Activated naive CD4-positive, alpha-beta T cell (primary cell): ENCODE measurements at regions not wholly inside any gene's neighbourhood (a gene's known extent, or its start where the extent isn't known, plus 50 kb on each side); places are given as distances from the start of the nearest gene placed in this dataset.
"Not testable (repeated sequence)": the region's sequence is repeated elsewhere in the genome, so short reads cannot be mapped to it uniquely, and the experiment has no call there.

ENCODE experiments used
- DNase-seq, 4 experiments: peaks; one replicate each; lab custom pipeline; 2025; lab: John Stamatoyannopoulos, UW

DNA sequence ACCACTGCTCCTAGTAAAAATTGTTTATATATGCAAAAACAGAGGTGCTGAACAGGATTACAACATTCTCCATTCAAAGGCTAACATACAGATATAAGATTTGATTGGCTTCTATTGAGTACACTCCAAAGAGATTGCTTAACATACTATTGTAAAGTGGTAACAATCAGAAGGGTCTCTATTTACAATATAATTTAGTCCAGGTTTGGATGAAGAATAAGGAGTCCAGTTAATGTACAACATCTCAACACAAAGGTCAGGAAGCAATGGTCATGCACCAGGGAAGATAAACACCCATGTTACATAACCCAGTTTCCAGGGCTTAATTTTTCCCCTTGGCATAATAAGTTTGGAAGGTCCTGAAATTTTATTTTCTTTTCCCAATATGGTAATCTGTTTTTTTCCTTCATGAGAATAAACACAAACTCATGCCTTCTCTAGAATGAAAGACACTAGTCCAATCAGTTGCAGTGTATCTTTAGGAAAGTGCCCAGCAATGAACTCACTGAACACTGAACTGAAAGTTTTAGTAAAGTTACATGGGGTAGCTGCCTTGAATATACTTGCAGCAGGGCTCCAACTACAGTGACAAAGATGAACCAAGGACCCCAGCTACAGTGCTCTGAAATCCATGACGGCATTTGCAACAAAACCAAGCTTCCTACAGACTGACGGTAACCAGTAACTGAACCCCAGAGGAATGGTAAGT lies 255.3 kb upstream of the GJE1 start:
- DNase-seq: no peak

- DNase-seq: no peak
These were observed 257.7 kb upstream of the GJE1 start for GRCh38 chr6:141874930-141875602.

- not testable (repeated sequence) for DNase-seq
These were observed 263.2 kb upstream of the GJE1 start for GRCh38 chr6:141869509-141869908.

GRCh38 chr6:141867767-141868166 lies 265.0 kb upstream of the GJE1 start:
- no peak for DNase-seq

GRCh38 chr6:141866731-141867497 lies 265.8 kb upstream of the GJE1 start:
- DNase-seq: no peak

- DNase-seq: no peak
These were observed 281.7 kb upstream of the GJE1 start for GRCh38 chr6:141851063-141851462.

DNA sequence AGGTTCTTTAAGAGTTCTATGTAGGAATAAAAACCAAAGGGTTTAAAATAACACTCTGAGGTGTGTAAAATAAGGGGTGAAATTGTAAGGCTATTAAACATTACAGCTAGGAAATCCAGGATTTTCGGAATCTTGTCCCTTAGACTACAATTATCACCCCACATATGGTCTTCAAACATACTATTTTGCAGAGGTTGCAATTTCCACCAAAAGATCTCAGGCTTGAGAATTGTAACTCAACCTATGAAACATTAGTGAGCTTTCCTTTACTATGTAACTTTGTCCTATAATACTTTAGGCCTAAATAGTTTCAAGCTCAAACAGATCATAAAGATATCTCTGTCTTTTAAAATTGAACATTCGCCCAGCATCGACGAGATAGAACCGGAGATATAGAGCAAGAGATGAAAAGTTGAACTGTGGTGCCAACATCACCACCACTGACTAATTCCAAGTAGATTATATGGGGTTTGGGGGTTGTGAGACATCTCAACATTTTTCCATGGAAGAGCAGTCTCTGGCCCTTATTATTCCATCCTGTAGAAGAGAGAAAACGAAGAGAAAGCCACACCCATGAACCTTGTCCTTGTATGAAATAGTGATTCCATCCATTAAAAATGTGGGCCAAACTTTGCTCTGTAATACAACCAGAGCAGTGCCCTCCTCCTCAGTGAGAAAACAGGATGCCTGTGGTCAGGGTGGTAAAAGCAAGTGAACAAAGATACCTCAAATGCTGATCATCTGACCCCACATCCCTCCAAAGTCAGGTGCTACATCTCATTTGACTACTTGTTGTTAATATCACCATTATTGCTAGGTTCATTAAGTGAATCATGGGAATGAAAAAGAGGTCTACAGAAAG lies 284.5 kb upstream of the GJE1 start:
- no peak for DNase-seq

DNA sequence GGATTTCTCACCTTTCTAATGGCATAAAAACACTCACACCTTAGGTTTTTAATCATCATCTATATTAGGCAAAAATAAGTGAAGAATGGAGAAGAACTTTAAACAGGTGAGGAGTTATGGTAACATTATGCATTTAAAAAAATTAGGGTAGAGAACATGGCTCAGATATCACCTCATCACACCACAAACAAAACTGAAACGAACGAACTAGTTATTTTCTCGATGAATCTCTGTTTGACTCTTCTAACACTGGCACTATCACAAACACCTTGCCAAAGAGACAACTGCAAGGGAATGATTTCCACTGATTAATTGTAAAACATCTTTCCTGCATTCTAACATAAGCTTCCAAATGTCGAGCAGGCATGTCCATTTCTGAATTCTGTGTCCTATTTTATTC lies 286.1 kb upstream of the GJE1 start:
- no peak for DNase-seq

DNA sequence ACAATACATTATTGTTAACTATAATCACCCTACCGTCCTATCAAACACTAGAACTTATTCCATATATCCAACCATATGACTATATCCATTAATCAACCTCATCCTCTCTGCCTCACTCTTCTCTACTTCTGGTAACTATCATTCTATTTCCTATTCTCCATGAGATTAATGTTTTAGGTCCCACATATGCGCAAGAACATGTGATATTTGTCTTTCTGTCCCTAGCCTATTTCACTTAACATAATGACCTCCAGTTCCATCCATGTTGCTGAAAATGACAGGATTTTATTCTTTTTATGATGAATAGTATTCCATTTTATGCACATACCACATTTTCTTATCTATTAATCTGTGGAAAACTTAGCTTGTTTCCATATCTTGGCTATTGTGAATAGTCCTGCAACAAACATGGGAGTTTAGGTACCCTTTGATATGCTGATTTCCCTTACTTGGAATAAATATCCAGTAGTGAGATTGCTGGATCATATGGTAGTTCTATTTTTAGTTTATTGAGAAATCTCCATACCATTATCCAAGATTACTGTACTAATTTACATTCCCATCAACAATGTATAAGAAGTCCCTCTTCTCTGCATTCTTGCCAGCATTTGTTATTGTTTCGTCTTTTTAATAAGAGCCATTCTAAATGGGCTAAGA lies 289.4 kb upstream of the GJE1 start:
- no peak for DNase-seq

- no peak for DNase-seq
These were observed 299.6 kb upstream of the GJE1 start for GRCh38 chr6:141833001-141833655.

GRCh38 chr6:141830530-141830929 lies 302.2 kb upstream of the GJE1 start:
- no peak for DNase-seq

DNA sequence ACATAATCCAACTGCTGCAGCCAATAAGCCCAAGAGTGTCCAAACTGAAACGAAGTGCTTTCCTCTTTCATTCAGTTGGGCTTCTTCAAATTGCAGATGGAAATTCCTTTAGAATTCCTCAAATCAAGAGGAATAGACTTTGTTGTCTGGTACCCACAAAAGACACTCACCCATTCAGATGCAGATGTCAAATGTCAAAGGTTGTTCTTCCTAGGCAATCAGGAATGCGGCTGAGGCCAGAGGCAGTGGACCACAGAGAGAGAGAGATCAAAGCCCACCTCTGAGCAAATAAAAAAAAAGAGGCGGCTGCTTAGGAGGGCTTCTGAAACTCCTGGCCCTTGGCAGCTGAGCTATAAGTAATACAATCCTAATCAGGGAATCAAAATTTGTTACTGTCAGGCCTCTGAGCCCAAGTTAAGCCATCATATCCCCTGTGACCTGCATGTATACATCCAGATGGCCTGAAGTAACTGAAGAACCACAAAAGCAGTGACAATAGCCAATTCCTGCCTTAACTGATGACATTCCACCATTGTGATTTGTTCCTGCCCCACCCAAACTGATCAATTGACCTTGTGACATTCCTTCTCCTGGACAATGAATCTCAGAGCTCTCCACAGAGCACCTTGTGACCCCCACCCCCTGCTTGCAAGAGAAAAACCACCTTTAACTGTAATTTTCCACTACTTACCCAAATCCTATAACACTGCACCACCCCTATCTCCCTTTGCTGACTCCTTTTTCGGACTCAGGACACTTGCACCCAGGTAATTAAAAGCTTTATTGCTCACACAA lies 303.0 kb upstream of the GJE1 start:
- no peak for DNase-seq

DNA sequence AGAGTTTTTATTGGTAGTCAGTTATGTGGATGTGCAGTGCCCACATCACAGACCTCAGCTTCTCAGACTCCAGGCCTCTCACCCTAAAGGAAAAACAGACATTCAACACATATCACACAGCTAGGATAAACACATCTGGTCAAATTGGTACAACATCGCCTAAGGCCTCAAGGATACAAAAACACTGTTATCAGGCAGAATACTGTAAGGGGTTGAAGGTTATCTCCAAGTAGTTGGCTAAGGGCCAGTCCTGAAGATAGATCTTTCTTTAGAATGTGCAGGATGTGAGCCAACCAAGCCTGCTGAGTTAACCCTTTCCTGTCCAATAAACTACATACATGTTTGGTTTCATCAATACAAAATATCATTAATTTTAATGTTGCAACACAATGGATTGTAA lies 308.4 kb upstream of the GJE1 start:
- DNase-seq: no peak

DNA sequence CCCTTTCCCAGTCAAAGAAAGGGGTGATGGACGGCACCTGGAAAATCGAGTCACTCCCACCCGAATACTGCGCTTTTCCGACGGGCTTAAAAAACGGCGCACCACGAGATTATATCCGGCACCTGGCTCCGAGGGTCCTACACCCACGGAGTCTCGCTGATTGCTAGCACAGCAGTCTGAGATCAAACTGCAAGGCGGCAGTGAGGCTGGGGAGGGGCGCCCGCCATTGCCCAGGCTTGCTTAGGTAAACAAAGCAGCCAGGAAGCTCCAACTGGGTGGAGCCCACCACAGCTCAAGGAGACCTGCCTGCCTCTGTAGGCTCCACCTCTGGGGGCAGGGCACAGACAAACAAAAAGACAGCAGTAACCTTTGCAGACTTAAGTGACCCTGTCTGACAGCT lies 317.7 kb upstream of the GJE1 start:
- not testable (repeated sequence) for DNase-seq

DNA sequence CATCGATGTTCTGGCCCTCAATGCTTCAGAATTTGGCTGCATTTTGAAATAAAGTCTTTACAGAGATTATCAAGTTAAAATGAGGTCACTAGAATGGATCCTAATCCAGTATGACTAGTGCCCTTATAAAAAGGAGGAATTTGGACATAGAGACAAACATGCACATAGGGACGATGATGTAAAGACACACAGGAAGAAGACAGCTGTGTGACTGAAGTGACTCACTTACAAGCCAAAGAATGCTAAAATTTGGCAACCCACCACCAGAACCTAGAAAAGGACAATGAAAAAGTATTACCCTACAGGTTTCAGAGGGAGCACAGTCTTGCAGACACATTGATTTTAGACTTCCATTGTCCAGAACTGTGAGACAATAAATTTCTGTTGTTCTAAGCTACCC lies 322.8 kb upstream of the GJE1 start:
- no peak for DNase-seq

GRCh38 chr6:141808662-141809061 lies 324.1 kb upstream of the GJE1 start:
- DNase-seq: no peak

DNA sequence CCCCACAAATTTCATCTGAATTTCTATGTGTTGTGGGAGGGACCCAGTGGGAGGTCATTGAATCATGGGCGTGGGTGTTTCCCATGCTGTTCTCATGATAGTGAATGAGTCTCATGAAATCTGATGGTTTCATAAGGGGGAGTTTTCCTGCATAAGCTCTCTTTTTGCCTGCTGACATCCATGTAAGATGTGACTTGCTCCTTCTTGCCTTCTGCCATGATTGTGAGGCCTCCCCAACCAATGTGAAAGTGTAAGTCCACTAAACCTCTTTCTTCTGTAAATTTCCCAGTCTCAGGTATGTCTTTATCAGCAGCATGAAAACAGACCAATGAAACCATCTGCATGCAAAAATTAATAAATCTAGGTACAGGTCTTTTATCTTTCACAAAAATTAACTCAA lies 331.8 kb upstream of the GJE1 start:
- DNase-seq: not testable (repeated sequence)

- no peak for DNase-seq
These were observed 341.8 kb upstream of the GJE1 start for GRCh38 chr6:141790921-141791320.

DNA sequence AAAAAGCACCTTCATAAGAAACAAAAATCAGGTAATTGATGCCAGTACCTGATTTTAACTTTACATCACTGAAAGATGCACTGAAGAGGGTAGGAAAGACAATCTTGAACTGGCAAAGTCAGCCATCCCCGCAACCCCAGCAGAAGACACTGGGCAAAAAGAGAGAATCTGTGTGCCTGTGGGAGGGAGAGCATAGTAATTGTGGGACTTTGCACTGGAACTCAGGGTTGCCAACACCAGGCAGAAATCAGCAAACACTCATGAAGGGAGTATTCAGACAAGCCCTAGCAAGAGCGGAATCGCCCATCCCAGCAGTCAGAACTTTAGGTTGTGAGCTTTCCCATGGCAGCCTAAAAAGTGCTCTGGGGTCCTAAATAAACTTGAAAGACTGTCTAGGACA lies 344.6 kb upstream of the GJE1 start:
- DNase-seq: no peak

DNA sequence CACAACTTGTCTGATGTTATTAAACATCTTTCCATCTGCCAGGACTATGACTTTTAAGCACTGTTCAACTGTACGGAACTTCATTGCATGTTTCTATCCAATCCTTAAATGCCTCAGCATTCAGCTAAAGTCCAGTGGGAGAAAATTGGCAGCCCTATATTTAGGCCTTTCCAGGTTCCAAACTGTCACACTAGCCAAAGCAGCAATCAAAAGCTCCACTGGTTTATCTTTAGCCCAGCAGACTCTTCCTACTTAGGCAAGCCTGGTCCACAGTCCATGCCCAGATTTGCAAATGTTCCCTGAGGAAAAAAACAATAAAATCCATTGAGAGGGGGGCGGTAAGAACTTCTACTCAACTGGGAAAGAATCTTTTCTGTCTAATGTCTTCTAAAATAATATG lies 349.1 kb upstream of the GJE1 start:
- no peak for DNase-seq
